Endodermal cell (in vitro differentiated cells): ENCODE measurements at regions not wholly inside any gene's neighbourhood (a gene's known extent, or its start where the extent isn't known, plus 50 kb on each side); places are given as distances from the start of the nearest gene placed in this dataset.
A peak's percentile ranks its signal among the peaks of the same experiment; 100 is the strongest.

Experiments used
- DNase-seq: peaks from one replicate; pipeline ENCODE4 v3.0.0-alpha.2; 2017
- H3K27ac ChIP-seq: 2 replicates; pipeline ENCODE4 v1.5.1; 2013; ENCODE audit warnings: mild to moderate bottlenecking, low read depth, low read length, moderate library complexity
- H3K27me3 ChIP-seq: 2 replicates; pipeline ENCODE4 v1.6.1; 2013; ENCODE audit warnings: mild to moderate bottlenecking, low read length, moderate library complexity; ENCODE audit not compliant: insufficient read depth, control insufficient read depth, poor library complexity, severe bottlenecking
- H3K36me3 ChIP-seq: 2 replicates; pipeline ENCODE4 v1.7.0; 2013; ENCODE audit warnings: mild to moderate bottlenecking, low read length, moderate library complexity; ENCODE audit not compliant: control insufficient read depth, insufficient read depth
- H3K4me1 ChIP-seq: one replicate; pipeline ENCODE4 v1.7.0; 2013; ENCODE audit warnings: low read length; ENCODE audit not compliant: control insufficient read depth, insufficient read depth
- H3K4me3 ChIP-seq: 2 replicates; pipeline ENCODE4 v1.5.1; 2013; ENCODE audit warnings: mild to moderate bottlenecking, low read length, moderate library complexity
- H3K9ac ChIP-seq: 2 replicates; pipeline ENCODE4 v1.6.1; 2013; ENCODE audit warnings: mild to moderate bottlenecking, low read length, moderate library complexity; ENCODE audit not compliant: poor library complexity, severe bottlenecking; ENCODE audit errors: extremely low read depth
- H3K9me3 ChIP-seq: 2 replicates; pipeline ENCODE4 v1.6.1; 2013; ENCODE audit warnings: mild to moderate bottlenecking, low read length, moderate library complexity; ENCODE audit not compliant: control insufficient read depth
- H3K27ac Mint-ChIP-seq: 2 replicates; pipeline ENCODE4 v1.8.0; 2020; ENCODE audit warnings: mixed read lengths
- H3K27me3 Mint-ChIP-seq: 2 replicates; pipeline ENCODE4 v1.8.0; 2021; ENCODE audit warnings: mild to moderate bottlenecking, mixed read lengths; ENCODE audit not compliant: insufficient read depth
- H3K36me3 Mint-ChIP-seq: 2 replicates; pipeline ENCODE4 v1.8.0; 2020; ENCODE audit warnings: low read depth, mixed read lengths
- H3K4me1 Mint-ChIP-seq: 2 replicates; pipeline ENCODE4 v1.8.0; 2020; ENCODE audit warnings: mixed read lengths
- H3K4me3 Mint-ChIP-seq: 2 replicates; pipeline ENCODE4 v1.8.0; 2020; ENCODE audit warnings: mild to moderate bottlenecking, moderate library complexity, mixed read lengths
- H3K9me3 Mint-ChIP-seq: 2 replicates; pipeline ENCODE4 v1.8.0; 2020; ENCODE audit warnings: mild to moderate bottlenecking, mixed read lengths
- CTCF ChIP-seq: fragments of 200-600 bp; sonication (generic); conservative IDR thresholded peaks from 2 replicates; pipeline ENCODE4 v1.5.0; 2021; ENCODE audit warnings: antibody characterized with exemption, mild to moderate bottlenecking
- WGBS, 2 experiments: methylation state at CpG; one replicate each; pipeline versions ENCODE4 v1.1.5 to v1.1.7; 2013; ENCODE audit warnings: missing lambda C conversion rate in 2 of 2, mixed read lengths in 1 of 2; ENCODE audit not compliant: insufficient coverage in 1 of 2, insufficient read length in 1 of 2; 5-methylcytosine and 5-hydroxymethylcytosine counted together

DNA sequence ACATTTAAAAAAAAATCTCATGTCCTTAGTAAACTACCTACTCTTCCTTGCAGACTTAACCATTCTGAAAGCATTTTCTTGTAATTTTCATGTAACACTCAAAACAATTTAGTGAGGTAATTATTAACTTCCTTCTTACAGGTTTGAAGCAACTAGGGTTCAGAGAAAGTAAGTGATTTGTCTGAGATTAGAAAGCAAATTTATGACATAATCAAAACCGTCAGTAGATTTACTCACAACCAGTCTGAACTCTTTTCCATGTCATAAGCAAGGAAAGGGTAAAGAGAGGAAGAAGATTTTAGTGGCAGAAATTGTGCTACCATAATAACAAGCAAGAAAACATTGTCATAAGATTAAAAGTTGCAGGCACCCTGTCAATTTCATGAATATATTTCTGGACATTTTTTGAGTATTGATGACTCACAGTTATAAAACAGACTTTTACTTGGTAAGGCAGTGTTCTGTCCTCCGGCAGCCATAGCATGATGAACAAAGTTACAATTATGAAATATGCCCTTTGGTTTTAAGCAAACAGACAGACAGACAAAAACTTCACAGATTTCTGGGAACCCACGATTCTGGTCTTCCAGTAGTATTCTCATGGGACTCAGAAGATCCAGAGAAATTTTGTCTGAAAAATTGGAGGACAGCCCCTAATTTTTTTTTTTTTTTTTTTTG lies 707.2 kb downstream of the RWDD3 start:
- H3K9me3 ChIP-seq, result no peaks in the 10 kb centered on the region
- Mint-ChIP-seq H3K4me3 (no peak overlapping the region), H3K27me3 (no peaks in the 10 kb centered on the region), H3K27ac (no peak overlapping the region), H3K36me3 (no peaks in the 10 kb centered on the region), H3K9me3 (no peaks in the 10 kb centered on the region), H3K4me1 (no peaks in the 10 kb centered on the region)
- H3K27ac ChIP-seq, result no peak overlapping the region
- no peak overlapping the region for H3K4me3 ChIP-seq
- no peak for DNase-seq
- no peak overlapping the region for H3K9ac ChIP-seq
- 91 to 100% methylated on average over 2 to 3 of the region's 3 CpGs for WGBS, 2 experiments
- H3K27me3 ChIP-seq, result no peaks in the 10 kb centered on the region
- TF ChIP-seq CTCF, result no peak
- H3K4me1 ChIP-seq, result no peaks in the 10 kb centered on the region
- H3K36me3 ChIP-seq, result no peaks in the 10 kb centered on the region

- Mint-ChIP-seq H3K27ac (peak overlapping the region; percentile 31), H3K27me3 (no peaks in the 10 kb centered on the region), H3K4me1 (peaks cover 10% of the 10 kb centered on the region), H3K9me3 (no peaks in the 10 kb centered on the region), H3K36me3 (no peaks in the 10 kb centered on the region), H3K4me3 (no peak overlapping the region)
- no peak overlapping the region for H3K27ac ChIP-seq
- H3K27me3 ChIP-seq, result no peaks in the 10 kb centered on the region
- DNase-seq, result no peak
- H3K9me3 ChIP-seq, result no peaks in the 10 kb centered on the region
- peaks cover 3% of the 10 kb centered on the region for H3K4me1 ChIP-seq
- no peak for TF ChIP-seq CTCF
- H3K9ac ChIP-seq, result no peak overlapping the region
- H3K4me3 ChIP-seq, result no peak overlapping the region
- H3K36me3 ChIP-seq, result no peaks in the 10 kb centered on the region
Measured at GRCh38 chr1:95948023-95948422, 714.0 kb downstream of the RWDD3 start.

DNA sequence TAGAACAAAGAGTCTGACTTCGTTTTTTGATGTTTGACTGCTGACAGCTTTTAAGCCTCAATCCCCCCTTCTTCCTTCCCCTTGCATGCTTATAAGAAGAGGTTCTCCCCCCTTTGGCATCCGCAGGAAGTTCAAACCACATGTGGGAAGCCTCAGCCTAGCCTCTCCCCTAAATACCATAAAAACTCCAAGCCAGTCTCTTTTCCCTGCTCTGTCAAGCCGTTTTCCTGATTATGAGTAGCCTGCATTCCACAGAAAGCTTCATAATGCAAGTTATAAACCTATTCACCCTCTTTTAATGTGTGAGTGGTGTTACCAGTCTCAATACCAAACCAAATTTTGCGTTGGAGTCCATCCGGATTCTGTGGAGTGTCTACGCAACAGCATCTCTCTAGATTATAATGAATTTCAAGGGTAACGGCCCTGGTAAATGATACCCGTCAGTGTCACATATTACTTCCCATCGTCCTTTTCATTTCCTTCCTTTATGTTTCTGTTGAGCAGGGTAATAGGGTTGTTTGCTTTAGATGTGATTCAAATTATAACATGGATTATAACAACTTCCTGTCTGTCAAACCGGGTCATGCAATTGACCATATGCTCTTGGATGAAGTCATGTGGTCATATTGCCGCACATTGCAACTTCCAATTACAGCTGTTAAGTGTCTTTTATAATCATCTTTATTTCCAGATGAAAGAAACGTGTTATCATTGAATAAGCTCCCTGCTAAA lies 717.5 kb downstream of the RWDD3 start:
- no peak overlapping the region for H3K4me3 ChIP-seq
- no peaks in the 10 kb centered on the region for H3K9me3 ChIP-seq
- Mint-ChIP-seq H3K4me3 (no peak overlapping the region), H3K9me3 (no peaks in the 10 kb centered on the region), H3K36me3 (no peaks in the 10 kb centered on the region), H3K4me1 (peaks cover 10% of the 10 kb centered on the region), H3K27ac (no peak overlapping the region), H3K27me3 (no peaks in the 10 kb centered on the region)
- no peaks in the 10 kb centered on the region for H3K27me3 ChIP-seq
- no peaks in the 10 kb centered on the region for H3K36me3 ChIP-seq
- peaks cover 3% of the 10 kb centered on the region for H3K4me1 ChIP-seq
- 93 to 99% methylated on average over 6 to 10 of the region's 12 CpGs for WGBS, 2 experiments
- TF ChIP-seq CTCF, result no peak
- no peak for DNase-seq
- no peak overlapping the region for H3K27ac ChIP-seq
- no peak overlapping the region for H3K9ac ChIP-seq
